K562 (cell line): ENCODE measurements at regions not wholly inside any gene's neighbourhood (a gene's known extent, or its start where the extent isn't known, plus 50 kb on each side); places are given as distances from the start of the nearest gene placed in this dataset.

Source experiments
- ATAC-seq: fragments of 200-7000 bp; cut with Tn5 transposase; 3 replicates; pipeline ENCODE4 v1.9.1; 2020; ENCODE audit warnings: moderate library complexity
- BruUV-seq: library from RNA; stranded (reverse); fragments of 400-500 nt; replicated peaks from 2 replicates; lab custom pipeline; 2021; lab: Mats Ljungman, UMichigan
- CTCF ChIA-PET: fragments of 300-600 bp; formaldehyde crosslinking; extraction: SDS; loops from one replicate; lab custom pipeline; 2021; ENCODE audit warnings: low intra/inter-chr PET ratio; lab: Yijun Ruan, JAX
- POLR2A ChIA-PET: fragments of 300-600, 350-650 bp; sonication (Branson Sonifier 250); formaldehyde crosslinking; extraction: SDS; loops from one replicate; lab custom pipeline; 2021; ENCODE audit warnings: antibody characterized with exemption, inconsistent platforms; lab: Yijun Ruan, JAX
- DNase-seq, 4 experiments: peaks; one replicate each; pipeline versions ENCODE4 v3.0.0 to v3.0.0-alpha.2; 2011 to 2018; ENCODE audit warnings: low spot score in 3 of 4, mixed read lengths in 3 of 4; ENCODE audit errors: extremely low read depth in 1 of 4
- FAIRE-seq: peaks from 2 replicates; lab custom pipeline; 2011; peaks lifted over from hg19 to GRCh38; lab: Jason Lieb, UNC
- H2AFZ ChIP-seq: 2 replicates; pipeline ENCODE4 v1.6.0; 2011; ENCODE audit warnings: low read depth, low read length, control low read depth, inconsistent platforms
- H3K27ac ChIP-seq: fragments of 200-600 bp; 3 replicates; pipeline ENCODE4 v1.8.0; 2011; ENCODE audit warnings: low read depth, mild to moderate bottlenecking, control low read depth, inconsistent platforms, low read length, moderate library complexity, mixed read lengths; ENCODE audit errors: extremely low read depth
- H3K27me3 ChIP-seq, 2 experiments: fragments of 300-600 bp in 1 of 2; 2 replicates in 1 of 2; 3 replicates in 1 of 2; pipeline versions ENCODE4 v1.6.0 to v1.8.0; 2011; ENCODE audit warnings: inconsistent platforms in 2 of 2, low read length in 2 of 2, mild to moderate bottlenecking in 1 of 2, mixed read lengths in 1 of 2, moderate library complexity in 1 of 2; ENCODE audit not compliant: control insufficient read depth in 2 of 2, insufficient read depth in 2 of 2
- H3K36me3 ChIP-seq: fragments of 300-600 bp; 3 replicates; pipeline ENCODE4 v1.8.0; 2011; ENCODE audit warnings: mild to moderate bottlenecking, low read length, inconsistent platforms; ENCODE audit not compliant: control insufficient read depth, insufficient read depth
- H3K4me1 ChIP-seq, 2 experiments: fragments of 200-600 bp in 1 of 2; replicated peaks in 1 of 2; 2 replicates in 1 of 2; 3 replicates in 1 of 2; pipeline versions ENCODE4 v1.5.1 to v1.8.0; 2011; ENCODE audit warnings: inconsistent platforms in 2 of 2, low read length in 2 of 2, mild to moderate bottlenecking in 1 of 2, mixed read lengths in 1 of 2, moderate library complexity in 1 of 2; ENCODE audit not compliant: control insufficient read depth in 2 of 2, insufficient read depth in 2 of 2
- H3K4me2 ChIP-seq: 2 replicates; pipeline ENCODE4 v1.6.1; 2011; ENCODE audit warnings: low read length, control low read depth, inconsistent platforms, mixed read lengths; ENCODE audit not compliant: insufficient read depth
- H3K4me3 ChIP-seq: fragments of 200-600 bp; sonication (generic), shearing (Covaris generic); 2 replicates; pipeline ENCODE4 v1.5.1; 2016; ENCODE audit warnings: control low read depth, inconsistent platforms
- H3K79me2 ChIP-seq: fragments of 200-600 bp; 3 replicates; pipeline ENCODE4 v1.8.0; 2011; ENCODE audit warnings: low read length, inconsistent platforms; ENCODE audit not compliant: control insufficient read depth, insufficient read depth
- H3K9ac ChIP-seq, 2 experiments: 2 replicates each; pipeline versions ENCODE4 v1.6.0 to v1.6.1; 2011; ENCODE audit warnings: low read depth in 2 of 2, low read length in 2 of 2, control low read depth in 1 of 2, inconsistent platforms in 1 of 2, mild to moderate bottlenecking in 1 of 2, mixed read lengths in 1 of 2; ENCODE audit not compliant: insufficient read depth in 1 of 2
- H3K9me1 ChIP-seq: one replicate; pipeline ENCODE4 v1.6.0; 2011; ENCODE audit warnings: inconsistent platforms, mild to moderate bottlenecking, low read length, moderate library complexity; ENCODE audit not compliant: control insufficient read depth, insufficient read depth
- H3K9me3 ChIP-seq: replicated peaks from 2 replicates; pipeline ENCODE4 v1.5.1; 2011; ENCODE audit warnings: low read depth, low read length, inconsistent platforms; ENCODE audit not compliant: control insufficient read depth, insufficient read depth
- H4K20me1 ChIP-seq: replicated peaks from 2 replicates; pipeline ENCODE4 v1.6.1; 2011; ENCODE audit warnings: low read length, inconsistent platforms, mixed read lengths; ENCODE audit not compliant: control insufficient read depth, insufficient read depth
- BRD4 ChIP-seq: fragments of 200-600 bp; sonication (generic); IDR thresholded peaks from 2 replicates; pipeline ENCODE4 v1.6.1; 2017; ENCODE audit warnings: inconsistent platforms
- SRSF1 ChIP-seq: fragments of 200-400 bp; formaldehyde crosslinking; IDR thresholded peaks from 2 replicates; pipeline ENCODE4 v1.6.1; 2017; ENCODE audit warnings: mild to moderate bottlenecking, low read depth, low read length, moderate library complexity
- ZNF445 ChIP-seq: fragments of 250-450 bp; sonication (Bioruptor Pico); IDR thresholded peaks from 2 replicates; pipeline ENCODE4 v1.4.0; 2020; ENCODE audit warnings: low read depth, mild to moderate bottlenecking, moderate library complexity
- WGBS: fragments of 100-300 bp; shearing (Covaris generic); methylation state at CpG from one replicate; pipeline ENCODE4 v1.1.6; 2016; ENCODE audit warnings: low coverage, mixed read lengths; ENCODE audit not compliant: insufficient coverage; ENCODE audit errors: missing lambda C conversion rate; 5-methylcytosine and 5-hydroxymethylcytosine counted together
- in situ Hi-C: fragments of 300-500 bp; cut with MboI; formaldehyde crosslinking; loops from 4 replicates; pipeline ENCODE4 v1.15.0; 2018; ENCODE audit warnings: inconsistent platforms, mixed read lengths
- intact Hi-C: fragments of 100-400 bp; cut with micrococcal nuclease; formaldehyde crosslinking; loops from 2 replicates; pipeline ENCODE4 v1.14.2; 2022
- TF ChIP-seq, protein P1 (sequence below), 2 experiments: fragments of 450-650 bp in 1 of 2; sonication (generic) in 1 of 2; formaldehyde crosslinking; conservative IDR thresholded peaks; 2 replicates each; pipeline versions ENCODE4 v1.4.0 to v1.8.1; 2020 to 2022; ENCODE audit warnings: mild to moderate bottlenecking in 1 of 2, missing genetic modification reagents in 1 of 2
- TF ChIP-seq, protein P2 (sequence below): sonication (generic); formaldehyde crosslinking; IDR thresholded peaks from 2 replicates; pipeline ENCODE4 v1.5.0; 2020; ENCODE audit warnings: missing genetic modification reagents
- TF ChIP-seq, protein P3 (sequence below): fragments of 450-650 bp; formaldehyde crosslinking; IDR thresholded peaks from 2 replicates; pipeline ENCODE4 v1.4.0; 2020; ENCODE audit warnings: mild to moderate bottlenecking, moderate library complexity
- TF ChIP-seq, protein P4 (sequence below): fragments of 450-650 bp; IDR thresholded peaks from 2 replicates; pipeline ENCODE4 v1.6.1; 2018; ENCODE audit not compliant: partially characterized antibody
- TF ChIP-seq, protein P5 (sequence below), 3 experiments: fragments of 200-800 bp in 1 of 3; fragments of 250-450 bp in 1 of 3; fragments of 450-650 bp in 1 of 3; sonication (Bioruptor Pico) in 1 of 3; sonication (Bioruptor generic) in 1 of 3; formaldehyde crosslinking in 1 of 3; IDR thresholded peaks; 2 replicates each; pipeline versions ENCODE4 v1.6.1 to v1.8.0; 2016 to 2022; ENCODE audit warnings: mild to moderate bottlenecking in 2 of 3, missing genetic modification characterization in 2 of 3, missing compliant biosample characterization in 1 of 3, moderate library complexity in 1 of 3
- TF ChIP-seq, protein P6 (sequence below): IDR thresholded peaks from 2 replicates; pipeline ENCODE4 v1.6.1; 2012; ENCODE audit warnings: low read depth, low read length, improper control_type of control experiment, borderline replicate concordance

DNA sequence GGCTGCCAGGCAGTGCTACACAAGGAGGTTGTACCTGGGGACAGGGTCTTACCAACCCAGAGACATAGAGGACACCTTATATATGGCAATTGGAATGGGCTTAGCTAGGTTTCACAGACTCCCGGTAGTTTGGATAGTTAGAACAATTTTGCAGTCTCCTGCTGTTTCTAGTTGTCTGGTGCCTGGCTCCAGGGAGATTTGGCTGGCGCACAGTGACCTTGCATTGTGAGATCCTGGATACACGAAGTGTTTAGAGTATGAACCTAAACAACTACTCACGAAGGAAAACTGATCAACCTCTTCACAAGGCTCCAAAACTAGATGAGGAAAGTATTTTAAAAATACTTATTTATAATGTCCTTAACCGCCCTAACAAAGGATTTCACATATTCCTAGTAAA, 614.7 kb downstream of the FAM181B start:
- Histone ChIP-seq H3K4me3 (no peak overlapping the region), H3K36me3 (no peaks in the 10 kb centered on the region), H3K27me3 (no peaks in the 10 kb centered on the region), H3K4me2 (no peak overlapping the region), H3K9me3 (no peaks in the 10 kb centered on the region), H3K9me1 (no peaks in the 10 kb centered on the region), H3K4me1 (no peaks in the 10 kb centered on the region), H3K9ac (no peak overlapping the region), H2AFZ (no peak overlapping the region), H3K79me2 (no peaks in the 10 kb centered on the region), H3K27ac (no peak overlapping the region), H4K20me1 (no peaks in the 10 kb centered on the region)
- BruUV-seq, result no TSS peak
- 1% methylated on average over 5 of the region's 5 CpGs for WGBS
- no peak for FAIRE-seq
- ChIA-PET CTCF (no interaction called here), POLR2A (no interaction called here)
- intact Hi-C loops, result no loop called here
- in situ Hi-C loops, result no loop called here
- no peak for ATAC-seq
- no peak for DNase-seq
- TF ChIP-seq, protein P1, sequence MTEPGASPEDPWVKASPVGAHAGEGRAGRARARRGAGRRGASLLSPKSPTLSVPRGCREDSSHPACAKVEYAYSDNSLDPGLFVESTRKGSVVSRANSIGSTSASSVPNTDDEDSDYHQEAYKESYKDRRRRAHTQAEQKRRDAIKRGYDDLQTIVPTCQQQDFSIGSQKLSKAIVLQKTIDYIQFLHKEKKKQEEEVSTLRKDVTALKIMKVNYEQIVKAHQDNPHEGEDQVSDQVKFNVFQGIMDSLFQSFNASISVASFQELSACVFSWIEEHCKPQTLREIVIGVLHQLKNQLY (CRISPR knock-in tag; conservative IDR thresholded peaks at IDR 0.05), result no peak
- no peak for TF ChIP-seq BRD4
- TF ChIP-seq SRSF1, result no peak
- no peak for TF ChIP-seq ZNF445 (CRISPR knock-in tag)
- TF ChIP-seq, protein P2, sequence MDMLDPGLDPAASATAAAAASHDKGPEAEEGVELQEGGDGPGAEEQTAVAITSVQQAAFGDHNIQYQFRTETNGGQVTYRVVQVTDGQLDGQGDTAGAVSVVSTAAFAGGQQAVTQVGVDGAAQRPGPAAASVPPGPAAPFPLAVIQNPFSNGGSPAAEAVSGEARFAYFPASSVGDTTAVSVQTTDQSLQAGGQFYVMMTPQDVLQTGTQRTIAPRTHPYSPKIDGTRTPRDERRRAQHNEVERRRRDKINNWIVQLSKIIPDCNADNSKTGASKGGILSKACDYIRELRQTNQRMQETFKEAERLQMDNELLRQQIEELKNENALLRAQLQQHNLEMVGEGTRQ (CRISPR knock-in tag), result no peak
- TF ChIP-seq, protein P3, sequence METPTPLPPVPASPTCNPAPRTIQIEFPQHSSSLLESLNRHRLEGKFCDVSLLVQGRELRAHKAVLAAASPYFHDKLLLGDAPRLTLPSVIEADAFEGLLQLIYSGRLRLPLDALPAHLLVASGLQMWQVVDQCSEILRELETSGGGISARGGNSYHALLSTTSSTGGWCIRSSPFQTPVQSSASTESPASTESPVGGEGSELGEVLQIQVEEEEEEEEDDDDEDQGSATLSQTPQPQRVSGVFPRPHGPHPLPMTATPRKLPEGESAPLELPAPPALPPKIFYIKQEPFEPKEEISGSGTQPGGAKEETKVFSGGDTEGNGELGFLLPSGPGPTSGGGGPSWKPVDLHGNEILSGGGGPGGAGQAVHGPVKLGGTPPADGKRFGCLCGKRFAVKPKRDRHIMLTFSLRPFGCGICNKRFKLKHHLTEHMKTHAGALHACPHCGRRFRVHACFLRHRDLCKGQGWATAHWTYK (CRISPR knock-in tag), result no peak
- TF ChIP-seq, protein P4, sequence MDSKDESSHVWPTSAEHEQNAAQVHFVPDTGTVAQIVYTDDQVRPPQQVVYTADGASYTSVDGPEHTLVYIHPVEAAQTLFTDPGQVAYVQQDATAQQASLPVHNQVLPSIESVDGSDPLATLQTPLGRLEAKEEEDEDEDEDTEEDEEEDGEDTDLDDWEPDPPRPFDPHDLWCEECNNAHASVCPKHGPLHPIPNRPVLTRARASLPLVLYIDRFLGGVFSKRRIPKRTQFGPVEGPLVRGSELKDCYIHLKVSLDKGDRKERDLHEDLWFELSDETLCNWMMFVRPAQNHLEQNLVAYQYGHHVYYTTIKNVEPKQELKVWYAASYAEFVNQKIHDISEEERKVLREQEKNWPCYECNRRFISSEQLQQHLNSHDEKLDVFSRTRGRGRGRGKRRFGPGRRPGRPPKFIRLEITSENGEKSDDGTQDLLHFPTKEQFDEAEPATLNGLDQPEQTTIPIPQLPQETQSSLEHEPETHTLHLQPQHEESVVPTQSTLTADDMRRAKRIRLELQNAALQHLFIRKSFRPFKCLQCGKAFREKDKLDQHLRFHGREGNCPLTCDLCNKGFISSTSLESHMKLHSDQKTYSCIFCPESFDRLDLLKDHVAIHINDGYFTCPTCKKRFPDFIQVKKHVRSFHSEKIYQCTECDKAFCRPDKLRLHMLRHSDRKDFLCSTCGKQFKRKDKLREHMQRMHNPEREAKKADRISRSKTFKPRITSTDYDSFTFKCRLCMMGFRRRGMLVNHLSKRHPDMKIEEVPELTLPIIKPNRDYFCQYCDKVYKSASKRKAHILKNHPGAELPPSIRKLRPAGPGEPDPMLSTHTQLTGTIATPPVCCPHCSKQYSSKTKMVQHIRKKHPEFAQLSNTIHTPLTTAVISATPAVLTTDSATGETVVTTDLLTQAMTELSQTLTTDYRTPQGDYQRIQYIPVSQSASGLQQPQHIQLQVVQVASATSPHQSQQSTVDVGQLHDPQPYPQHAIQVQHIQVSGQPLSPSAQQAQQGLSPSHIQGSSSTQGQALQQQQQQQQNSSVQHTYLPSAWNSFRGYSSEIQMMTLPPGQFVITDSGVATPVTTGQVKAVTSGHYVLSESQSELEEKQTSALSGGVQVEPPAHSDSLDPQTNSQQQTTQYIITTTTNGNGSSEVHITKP, result no peak
- TF ChIP-seq, protein P5, sequence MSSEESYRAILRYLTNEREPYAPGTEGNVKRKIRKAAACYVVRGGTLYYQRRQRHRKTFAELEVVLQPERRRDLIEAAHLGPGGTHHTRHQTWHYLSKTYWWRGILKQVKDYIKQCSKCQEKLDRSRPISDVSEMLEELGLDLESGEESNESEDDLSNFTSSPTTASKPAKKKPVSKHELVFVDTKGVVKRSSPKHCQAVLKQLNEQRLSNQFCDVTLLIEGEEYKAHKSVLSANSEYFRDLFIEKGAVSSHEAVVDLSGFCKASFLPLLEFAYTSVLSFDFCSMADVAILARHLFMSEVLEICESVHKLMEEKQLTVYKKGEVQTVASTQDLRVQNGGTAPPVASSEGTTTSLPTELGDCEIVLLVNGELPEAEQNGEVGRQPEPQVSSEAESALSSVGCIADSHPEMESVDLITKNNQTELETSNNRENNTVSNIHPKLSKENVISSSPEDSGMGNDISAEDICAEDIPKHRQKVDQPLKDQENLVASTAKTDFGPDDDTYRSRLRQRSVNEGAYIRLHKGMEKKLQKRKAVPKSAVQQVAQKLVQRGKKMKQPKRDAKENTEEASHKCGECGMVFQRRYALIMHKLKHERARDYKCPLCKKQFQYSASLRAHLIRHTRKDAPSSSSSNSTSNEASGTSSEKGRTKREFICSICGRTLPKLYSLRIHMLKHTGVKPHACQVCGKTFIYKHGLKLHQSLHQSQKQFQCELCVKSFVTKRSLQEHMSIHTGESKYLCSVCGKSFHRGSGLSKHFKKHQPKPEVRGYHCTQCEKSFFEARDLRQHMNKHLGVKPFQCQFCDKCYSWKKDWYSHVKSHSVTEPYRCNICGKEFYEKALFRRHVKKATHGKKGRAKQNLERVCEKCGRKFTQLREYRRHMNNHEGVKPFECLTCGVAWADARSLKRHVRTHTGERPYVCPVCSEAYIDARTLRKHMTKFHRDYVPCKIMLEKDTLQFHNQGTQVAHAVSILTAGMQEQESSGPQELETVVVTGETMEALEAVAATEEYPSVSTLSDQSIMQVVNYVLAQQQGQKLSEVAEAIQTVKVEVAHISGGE (CRISPR knock-in tag; IDR thresholded peaks at IDR 0.05), result no peak
- TF ChIP-seq, protein P6, sequence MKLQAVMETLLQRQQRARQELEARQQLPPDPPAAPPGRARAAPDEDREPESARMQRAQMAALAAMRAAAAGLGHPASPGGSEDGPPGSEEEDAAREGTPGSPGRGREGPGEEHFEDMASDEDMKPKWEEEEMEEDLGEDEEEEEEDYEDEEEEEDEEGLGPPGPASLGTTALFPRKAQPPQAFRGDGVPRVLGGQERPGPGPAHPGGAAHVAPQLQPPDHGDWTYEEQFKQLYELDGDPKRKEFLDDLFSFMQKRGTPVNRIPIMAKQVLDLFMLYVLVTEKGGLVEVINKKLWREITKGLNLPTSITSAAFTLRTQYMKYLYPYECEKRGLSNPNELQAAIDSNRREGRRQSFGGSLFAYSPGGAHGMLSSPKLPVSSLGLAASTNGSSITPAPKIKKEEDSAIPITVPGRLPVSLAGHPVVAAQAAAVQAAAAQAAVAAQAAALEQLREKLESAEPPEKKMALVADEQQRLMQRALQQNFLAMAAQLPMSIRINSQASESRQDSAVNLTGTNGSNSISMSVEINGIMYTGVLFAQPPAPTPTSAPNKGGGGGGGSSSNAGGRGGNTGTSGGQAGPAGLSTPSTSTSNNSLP, result no peak
